ENCODE measurements at regions not wholly inside any gene's neighbourhood (a gene's known extent, or its start where the extent isn't known, plus 50 kb on each side); places are given as distances from the start of the nearest gene placed in this dataset.

DNA sequence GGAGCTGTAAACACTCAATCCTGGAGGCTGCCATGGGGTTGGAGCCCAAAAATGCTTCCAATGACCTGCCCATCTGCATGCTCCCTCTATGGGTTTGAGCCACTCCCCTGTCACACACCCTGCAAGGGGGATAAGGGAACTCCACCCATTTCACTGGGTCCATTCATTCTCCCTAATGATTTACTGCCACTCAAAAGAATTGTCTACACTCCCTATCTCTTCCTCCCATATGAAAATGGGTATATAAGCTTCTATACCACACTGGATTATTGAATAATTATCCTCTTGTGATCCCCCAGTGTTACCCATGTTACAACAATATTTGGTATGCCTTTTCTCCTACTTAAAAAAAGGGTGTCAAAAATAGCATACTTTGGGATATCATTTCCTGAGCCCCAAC, 260.8 kb upstream of the CCDC196 start:
- no peak for DNase-seq
- Histone ChIP-seq H3K9me3 (no peaks in the 10 kb centered on the region), H3K27me3 (no peaks in the 10 kb centered on the region), H3K27ac (no peak overlapping the region), H3K4me1 (no peaks in the 10 kb centered on the region), H3K36me3 (no peaks in the 10 kb centered on the region), H3K4me3 (replicated peaks in 1 of 3) (no peak overlapping the region)
- intact Hi-C loops (cut with DNase I), result no loop called here
- TF ChIP-seq, protein P1, sequence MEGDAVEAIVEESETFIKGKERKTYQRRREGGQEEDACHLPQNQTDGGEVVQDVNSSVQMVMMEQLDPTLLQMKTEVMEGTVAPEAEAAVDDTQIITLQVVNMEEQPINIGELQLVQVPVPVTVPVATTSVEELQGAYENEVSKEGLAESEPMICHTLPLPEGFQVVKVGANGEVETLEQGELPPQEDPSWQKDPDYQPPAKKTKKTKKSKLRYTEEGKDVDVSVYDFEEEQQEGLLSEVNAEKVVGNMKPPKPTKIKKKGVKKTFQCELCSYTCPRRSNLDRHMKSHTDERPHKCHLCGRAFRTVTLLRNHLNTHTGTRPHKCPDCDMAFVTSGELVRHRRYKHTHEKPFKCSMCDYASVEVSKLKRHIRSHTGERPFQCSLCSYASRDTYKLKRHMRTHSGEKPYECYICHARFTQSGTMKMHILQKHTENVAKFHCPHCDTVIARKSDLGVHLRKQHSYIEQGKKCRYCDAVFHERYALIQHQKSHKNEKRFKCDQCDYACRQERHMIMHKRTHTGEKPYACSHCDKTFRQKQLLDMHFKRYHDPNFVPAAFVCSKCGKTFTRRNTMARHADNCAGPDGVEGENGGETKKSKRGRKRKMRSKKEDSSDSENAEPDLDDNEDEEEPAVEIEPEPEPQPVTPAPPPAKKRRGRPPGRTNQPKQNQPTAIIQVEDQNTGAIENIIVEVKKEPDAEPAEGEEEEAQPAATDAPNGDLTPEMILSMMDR (IDR thresholded peaks at IDR 0.05), result no peak
- TF ChIP-seq POLR2A (IDR thresholded peaks at IDR 0.05), result no peak

DNA sequence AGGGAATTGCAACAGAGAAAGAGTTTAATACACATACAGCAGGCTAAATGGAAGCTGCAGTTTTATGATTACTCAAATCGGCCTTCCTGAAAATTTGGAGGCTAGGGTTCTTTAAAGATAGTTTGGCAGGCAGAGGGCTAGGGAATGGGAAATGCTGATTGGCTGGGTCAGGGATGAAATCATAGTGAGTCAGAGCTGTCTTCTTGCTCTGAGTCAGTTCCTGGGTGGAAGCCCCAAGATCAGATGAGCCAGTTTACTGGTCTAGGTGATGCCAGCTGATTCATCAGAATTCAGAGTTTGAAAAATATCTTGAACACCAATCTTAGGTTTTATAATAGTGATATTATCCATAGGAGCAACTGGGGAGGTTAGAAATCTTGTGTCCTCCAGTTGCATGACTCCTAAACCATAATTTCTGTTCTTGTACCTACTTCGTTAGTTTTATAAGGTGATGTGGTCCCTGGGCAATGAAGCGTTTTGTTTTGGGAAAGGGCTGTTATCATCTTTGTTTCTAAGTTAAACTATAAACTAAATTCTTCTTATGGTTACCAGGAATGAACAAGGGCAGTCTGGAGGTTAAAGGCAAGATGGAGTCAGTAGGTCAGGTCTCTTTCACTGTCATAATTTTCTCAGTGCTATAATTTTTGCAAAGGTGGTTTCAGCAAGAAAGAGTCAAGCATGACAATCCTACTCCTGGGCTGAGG, 257.8 kb upstream of the CCDC196 start:
- WGBS, 2 donors, result 88 to 96% methylated on average over 3 of the region's 3 CpGs
- Histone ChIP-seq H3K36me3 (no peaks in the 10 kb centered on the region), H3K4me3 (replicated peaks in 1 of 3) (no peak overlapping the region), H3K9me3 (no peaks in the 10 kb centered on the region), H3K4me1 (no peaks in the 10 kb centered on the region), H3K27ac (no peak overlapping the region), H3K27me3 (no peaks in the 10 kb centered on the region)
- no peak for DNase-seq
- intact Hi-C loops (cut with DNase I), result no loop called here
- TF ChIP-seq POLR2A (IDR thresholded peaks at IDR 0.05), result no peak
- TF ChIP-seq, protein P1 (IDR thresholded peaks at IDR 0.05), result no peak

DNA sequence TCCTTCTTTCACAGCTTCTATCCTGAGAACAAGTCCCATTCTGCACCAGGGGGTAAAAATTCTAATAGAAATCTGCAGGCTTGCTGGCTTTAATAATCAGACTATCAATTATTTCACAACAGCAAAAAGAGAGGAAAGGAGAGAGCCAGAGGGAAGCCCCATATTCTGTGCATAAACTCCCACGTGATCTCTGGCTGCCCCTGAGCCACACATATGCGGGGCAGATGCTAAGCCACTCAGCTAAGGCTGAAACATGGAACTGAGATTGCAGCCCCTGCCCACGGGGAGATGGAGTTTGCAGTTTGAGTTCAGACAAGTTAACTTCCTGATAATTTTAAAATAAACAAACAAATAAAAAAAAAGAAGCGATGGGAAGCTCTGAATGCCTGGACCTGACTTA, 254.4 kb upstream of the CCDC196 start:
- H3K4me1 ChIP-seq, result no peaks in the 10 kb centered on the region
- H3K27me3 ChIP-seq, result no peaks in the 10 kb centered on the region
- no peaks in the 10 kb centered on the region for H3K36me3 ChIP-seq
- H3K4me3 ChIP-seq (replicated peaks in 1 of 3), result no peak overlapping the region
- no peak for TF ChIP-seq POLR2A (IDR thresholded peaks at IDR 0.05)
- TF ChIP-seq, protein P1 (IDR thresholded peaks at IDR 0.05), result no peak
- DNase-seq, result no peak
- H3K9me3 ChIP-seq, result no peaks in the 10 kb centered on the region
- WGBS, 2 donors, result 22 to 29% methylated on average over 4 of the region's 4 CpGs
- intact Hi-C loops (cut with DNase I), result no loop called here
- no peak overlapping the region for H3K27ac ChIP-seq

DNA sequence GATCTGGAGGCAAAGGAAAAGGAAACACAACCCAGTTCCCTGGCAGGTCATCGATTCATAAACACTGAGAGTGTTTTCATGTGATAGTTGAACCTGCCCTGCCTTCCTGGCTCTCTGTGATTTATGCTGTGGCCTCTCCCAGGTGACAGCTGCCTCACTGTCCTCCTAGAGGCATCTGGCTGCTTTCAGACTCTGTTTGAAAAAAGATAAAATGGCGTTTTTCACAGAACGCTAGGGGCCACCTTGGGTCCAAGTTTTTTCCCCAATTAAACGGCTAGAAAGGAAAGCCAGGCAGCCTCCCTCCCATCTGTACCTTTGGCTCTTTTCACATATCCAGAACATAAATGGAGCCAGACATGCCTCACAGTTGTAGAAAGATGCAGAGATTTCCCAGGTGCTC, 252.6 kb upstream of the CCDC196 start:
- H3K9me3 ChIP-seq, result no peaks in the 10 kb centered on the region
- no peaks in the 10 kb centered on the region for H3K27me3 ChIP-seq
- no peak overlapping the region for H3K27ac ChIP-seq
- intact Hi-C loops (cut with DNase I), result no loop called here
- no peak for DNase-seq
- H3K4me1 ChIP-seq, result no peaks in the 10 kb centered on the region
- no peak for TF ChIP-seq POLR2A (IDR thresholded peaks at IDR 0.05)
- TF ChIP-seq, protein P1 (IDR thresholded peaks at IDR 0.05), result no peak
- no peaks in the 10 kb centered on the region for H3K36me3 ChIP-seq
- H3K4me3 ChIP-seq (replicated peaks in 1 of 3), result no peak overlapping the region
- WGBS, 2 donors, result 38 to 52% methylated on average over 4 of the region's 4 CpGs

DNA sequence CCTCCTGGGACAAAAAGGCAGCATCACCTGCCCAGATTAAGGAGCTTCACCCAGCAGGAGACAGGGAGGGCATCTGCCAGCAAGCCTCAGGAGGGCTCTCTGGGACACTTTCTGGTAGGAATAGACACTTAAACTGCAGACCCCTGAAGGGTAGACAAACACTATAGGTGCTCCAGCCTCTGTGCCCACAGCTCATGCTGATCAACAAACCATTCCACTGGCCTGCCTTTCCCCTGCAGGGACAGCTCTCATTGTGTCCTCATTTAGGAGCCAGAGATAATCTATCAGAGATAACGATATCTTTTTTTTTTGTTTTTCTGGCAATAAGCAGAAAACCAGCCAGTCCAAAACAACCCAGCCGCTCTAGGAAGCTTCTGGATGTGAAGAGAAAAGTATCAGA, 251.8 kb upstream of the CCDC196 start:
- DNase-seq, result no peak
- TF ChIP-seq, protein P1 (IDR thresholded peaks at IDR 0.05), result no peak
- TF ChIP-seq POLR2A (IDR thresholded peaks at IDR 0.05), result no peak
- intact Hi-C loops (cut with DNase I), result no loop called here
- no peaks in the 10 kb centered on the region for H3K4me1 ChIP-seq
- H3K36me3 ChIP-seq, result no peaks in the 10 kb centered on the region
- H3K9me3 ChIP-seq, result no peaks in the 10 kb centered on the region
- H3K27me3 ChIP-seq, result no peaks in the 10 kb centered on the region
- H3K27ac ChIP-seq, result no peak overlapping the region
- WGBS, 2 donors, result 87 to 92% methylated on average over 2 of the region's 2 CpGs
- H3K4me3 ChIP-seq (replicated peaks in 1 of 3), result no peak overlapping the region

All from thyroid gland (tissue), 4 donors.